ENCODE measurements at regions not wholly inside any gene's neighbourhood (a gene's known extent, or its start where the extent isn't known, plus 50 kb on each side); places are given as distances from the start of the nearest gene placed in this dataset.

- Mint-ChIP-seq H3K9me3 (ENCODE audit: low read depth) (no peaks in the 10 kb centered on the region), H3K4me3 (no peak overlapping the region), H3K27me3 (peaks cover 2% of the 10 kb centered on the region), H3K4me1 (ENCODE audit: low read depth) (no peaks in the 10 kb centered on the region), H3K36me3 (no peaks in the 10 kb centered on the region), H3K27ac (no peak overlapping the region)
These were observed 522.5 kb downstream of the TLE4 start for GRCh38 chr9:80094176-80094771.

- Mint-ChIP-seq H3K27ac (no peak overlapping the region), H3K4me3 (no peak overlapping the region), H3K9me3 (ENCODE audit: low read depth) (no peaks in the 10 kb centered on the region), H3K4me1 (ENCODE audit: low read depth) (no peaks in the 10 kb centered on the region), H3K27me3 (peaks cover 2% of the 10 kb centered on the region), H3K36me3 (no peaks in the 10 kb centered on the region)
These were observed 521.9 kb downstream of the TLE4 start for GRCh38 chr9:80093695-80094094.

GRCh38 chr9:80091526-80091925 lies 519.8 kb downstream of the TLE4 start:
- Mint-ChIP-seq H3K9me3 (ENCODE audit: low read depth) (no peaks in the 10 kb centered on the region), H3K27me3 (no peaks in the 10 kb centered on the region), H3K4me1 (ENCODE audit: low read depth) (peaks cover 7% of the 10 kb centered on the region), H3K36me3 (no peaks in the 10 kb centered on the region), H3K4me3 (no peak overlapping the region), H3K27ac (no peak overlapping the region)

- H3K27me3 Mint-ChIP-seq, result no peaks in the 10 kb centered on the region
- H3K27ac Mint-ChIP-seq, result no peak overlapping the region
- peaks cover 14% of the 10 kb centered on the region for H3K4me1 Mint-ChIP-seq (ENCODE audit: low read depth)
- H3K9me3 Mint-ChIP-seq (ENCODE audit: low read depth), result no peaks in the 10 kb centered on the region
- H3K4me3 Mint-ChIP-seq, result no peak overlapping the region
- no peaks in the 10 kb centered on the region for H3K36me3 Mint-ChIP-seq
These were observed 518.6 kb downstream of the TLE4 start for GRCh38 chr9:80090317-80090716.

GRCh38 chr9:80086822-80087345 lies 515.1 kb downstream of the TLE4 start:
- no peaks in the 10 kb centered on the region for H3K36me3 Mint-ChIP-seq
- H3K27ac Mint-ChIP-seq, result peak overlapping the region; percentile 16
- H3K4me3 Mint-ChIP-seq, result no peak overlapping the region

GRCh38 chr9:80086386-80086785 lies 514.6 kb downstream of the TLE4 start:
- H3K4me3 Mint-ChIP-seq, result peak overlapping the region; percentile 35
- H3K9me3 Mint-ChIP-seq (ENCODE audit: low read depth), result no peaks in the 10 kb centered on the region
- peak overlapping the region; percentile 46 for H3K27ac Mint-ChIP-seq
- H3K27me3 Mint-ChIP-seq, result no peaks in the 10 kb centered on the region
- no peaks in the 10 kb centered on the region for H3K36me3 Mint-ChIP-seq
- H3K4me1 Mint-ChIP-seq (ENCODE audit: low read depth), result peaks cover 14% of the 10 kb centered on the region

More at GRCh38 chr9:80086822-80087345, 515.1 kb downstream of the TLE4 start:
- no peaks in the 10 kb centered on the region for H3K27me3 Mint-ChIP-seq
- peaks cover 14% of the 10 kb centered on the region for H3K4me1 Mint-ChIP-seq (ENCODE audit: low read depth)
- H3K9me3 Mint-ChIP-seq (ENCODE audit: low read depth), result no peaks in the 10 kb centered on the region

GRCh38 chr9:80085668-80086067 lies 513.9 kb downstream of the TLE4 start:
- no peaks in the 10 kb centered on the region for H3K36me3 Mint-ChIP-seq
- H3K4me1 Mint-ChIP-seq (ENCODE audit: low read depth), result peaks cover 14% of the 10 kb centered on the region
- no peak overlapping the region for H3K4me3 Mint-ChIP-seq
- H3K27ac Mint-ChIP-seq, result no peak overlapping the region
- no peaks in the 10 kb centered on the region for H3K27me3 Mint-ChIP-seq
- H3K9me3 Mint-ChIP-seq (ENCODE audit: low read depth), result no peaks in the 10 kb centered on the region

- Mint-ChIP-seq H3K27me3 (no peaks in the 10 kb centered on the region), H3K9me3 (ENCODE audit: low read depth) (no peaks in the 10 kb centered on the region), H3K36me3 (peaks cover 2% of the 10 kb centered on the region), H3K4me1 (ENCODE audit: low read depth) (peaks cover 13% of the 10 kb centered on the region), H3K27ac (no peak overlapping the region), H3K4me3 (no peak overlapping the region)
These were observed 510.4 kb downstream of the TLE4 start for GRCh38 chr9:80082213-80082612.

GRCh38 chr9:80078826-80079225 lies 507.1 kb downstream of the TLE4 start:
- H3K4me3 Mint-ChIP-seq, result no peak overlapping the region
- no peak overlapping the region for H3K27ac Mint-ChIP-seq
- H3K4me1 Mint-ChIP-seq (ENCODE audit: low read depth), result no peaks in the 10 kb centered on the region
- no peaks in the 10 kb centered on the region for H3K9me3 Mint-ChIP-seq (ENCODE audit: low read depth)
- no peaks in the 10 kb centered on the region for H3K27me3 Mint-ChIP-seq
- peaks cover 2% of the 10 kb centered on the region for H3K36me3 Mint-ChIP-seq

GRCh38 chr9:80077059-80077458 lies 505.3 kb downstream of the TLE4 start:
- Mint-ChIP-seq H3K27me3 (no peaks in the 10 kb centered on the region), H3K9me3 (ENCODE audit: low read depth) (no peaks in the 10 kb centered on the region), H3K36me3 (peaks cover 2% of the 10 kb centered on the region), H3K27ac (no peak overlapping the region), H3K4me3 (no peak overlapping the region), H3K4me1 (ENCODE audit: low read depth) (no peaks in the 10 kb centered on the region)

- no peaks in the 10 kb centered on the region for H3K4me1 Mint-ChIP-seq (ENCODE audit: low read depth)
- H3K36me3 Mint-ChIP-seq, result peaks cover 2% of the 10 kb centered on the region
- no peak overlapping the region for H3K4me3 Mint-ChIP-seq
- H3K9me3 Mint-ChIP-seq (ENCODE audit: low read depth), result no peaks in the 10 kb centered on the region
- H3K27me3 Mint-ChIP-seq, result no peaks in the 10 kb centered on the region
- H3K27ac Mint-ChIP-seq, result no peak overlapping the region
These were observed 504.4 kb downstream of the TLE4 start for GRCh38 chr9:80076162-80076561.

- Mint-ChIP-seq H3K27me3 (no peaks in the 10 kb centered on the region), H3K9me3 (ENCODE audit: low read depth) (no peaks in the 10 kb centered on the region), H3K4me1 (ENCODE audit: low read depth) (no peaks in the 10 kb centered on the region), H3K27ac (no peak overlapping the region), H3K4me3 (no peak overlapping the region), H3K36me3 (peaks cover 2% of the 10 kb centered on the region)
These were observed 502.7 kb downstream of the TLE4 start for GRCh38 chr9:80074439-80074838.

GRCh38 chr9:80072451-80072850 lies 500.7 kb downstream of the TLE4 start:
- Mint-ChIP-seq H3K36me3 (no peaks in the 10 kb centered on the region), H3K27me3 (peaks cover 3% of the 10 kb centered on the region)

GRCh38 chr9:80070071-80070742 lies 498.4 kb downstream of the TLE4 start:
- Mint-ChIP-seq H3K27me3 (peaks cover 3% of the 10 kb centered on the region), H3K9me3 (ENCODE audit: low read depth) (no peaks in the 10 kb centered on the region), H3K27ac (no peak overlapping the region), H3K4me3 (no peak overlapping the region), H3K4me1 (ENCODE audit: low read depth) (no peaks in the 10 kb centered on the region), H3K36me3 (no peaks in the 10 kb centered on the region)

More at GRCh38 chr9:80072451-80072850, 500.7 kb downstream of the TLE4 start:
- Mint-ChIP-seq H3K9me3 (ENCODE audit: low read depth) (no peaks in the 10 kb centered on the region), H3K27ac (no peak overlapping the region), H3K4me1 (ENCODE audit: low read depth) (no peaks in the 10 kb centered on the region), H3K4me3 (no peak overlapping the region)

- Mint-ChIP-seq H3K27me3 (peaks cover 3% of the 10 kb centered on the region), H3K36me3 (no peaks in the 10 kb centered on the region), H3K27ac (no peak overlapping the region), H3K4me3 (no peak overlapping the region), H3K9me3 (ENCODE audit: low read depth) (no peaks in the 10 kb centered on the region), H3K4me1 (ENCODE audit: low read depth) (no peaks in the 10 kb centered on the region)
These were observed 495.2 kb downstream of the TLE4 start for GRCh38 chr9:80066931-80067330.

GRCh38 chr9:80062567-80062966 lies 490.8 kb downstream of the TLE4 start:
- H3K27me3 Mint-ChIP-seq, result no peaks in the 10 kb centered on the region
- peaks cover 3% of the 10 kb centered on the region for H3K9me3 Mint-ChIP-seq (ENCODE audit: low read depth)
- peaks cover 3% of the 10 kb centered on the region for H3K36me3 Mint-ChIP-seq
- no peaks in the 10 kb centered on the region for H3K4me1 Mint-ChIP-seq (ENCODE audit: low read depth)
- H3K4me3 Mint-ChIP-seq, result no peak overlapping the region
- no peak overlapping the region for H3K27ac Mint-ChIP-seq
